ENCODE measurements at regions not wholly inside any gene's neighbourhood (a gene's known extent, or its start where the extent isn't known, plus 50 kb on each side); places are given as distances from the start of the nearest gene placed in this dataset.

- Histone ChIP-seq H3K27me3 (replicated peaks; ENCODE audit: control insufficient read depth, insufficient read depth, low read length) (peaks cover 4% of the 10 kb centered on the region), H3K36me3 (ENCODE audit: control insufficient read depth, insufficient read depth, low read length, severe bottlenecking) (no peaks in the 10 kb centered on the region)
These were observed 179.2 kb upstream of the GHITM start for GRCh38 chr10:83960125-83960524.

GRCh38 chr10:83961620-83962019 lies 177.7 kb upstream of the GHITM start:
- peaks cover 4% of the 10 kb centered on the region for H3K27me3 ChIP-seq (replicated peaks; ENCODE audit: control insufficient read depth, insufficient read depth, low read length)
- H3K36me3 ChIP-seq (ENCODE audit: control insufficient read depth, insufficient read depth, low read length, severe bottlenecking), result no peaks in the 10 kb centered on the region
- no peaks in the 10 kb centered on the region for H3K4me1 ChIP-seq (ENCODE audit: control insufficient read depth, insufficient read depth, low read length)
- H3K4me3 ChIP-seq (ENCODE audit: low read length), result no peak overlapping the region
- DNase-seq (ENCODE audit: low read depth), result no peak
- no peaks in the 10 kb centered on the region for H3K9me3 ChIP-seq (ENCODE audit: control insufficient read depth, low read length)
- H3K9ac ChIP-seq (ENCODE audit: low read length), result no peak overlapping the region

More at GRCh38 chr10:83960125-83960524, 179.2 kb upstream of the GHITM start:
- no peak for DNase-seq (ENCODE audit: low read depth)
- Histone ChIP-seq H3K9me3 (ENCODE audit: control insufficient read depth, low read length) (no peaks in the 10 kb centered on the region), H3K9ac (ENCODE audit: low read length) (no peak overlapping the region), H3K4me3 (ENCODE audit: low read length) (no peak overlapping the region), H3K4me1 (ENCODE audit: control insufficient read depth, insufficient read depth, low read length) (no peaks in the 10 kb centered on the region)

GRCh38 chr10:83963446-83963845 lies 175.9 kb upstream of the GHITM start:
- H3K9me3 ChIP-seq (ENCODE audit: control insufficient read depth, low read length), result no peaks in the 10 kb centered on the region
- no peaks in the 10 kb centered on the region for H3K4me1 ChIP-seq (ENCODE audit: control insufficient read depth, insufficient read depth, low read length)
- H3K27me3 ChIP-seq (replicated peaks; ENCODE audit: control insufficient read depth, insufficient read depth, low read length), result no peaks in the 10 kb centered on the region
- no peak for DNase-seq (ENCODE audit: low read depth)
- H3K4me3 ChIP-seq (ENCODE audit: low read length), result no peak overlapping the region
- no peaks in the 10 kb centered on the region for H3K36me3 ChIP-seq (ENCODE audit: control insufficient read depth, insufficient read depth, low read length, severe bottlenecking)
- no peak overlapping the region for H3K9ac ChIP-seq (ENCODE audit: low read length)

GRCh38 chr10:83965473-83965872 lies 173.8 kb upstream of the GHITM start:
- Histone ChIP-seq H3K4me1 (ENCODE audit: control insufficient read depth, insufficient read depth, low read length) (no peaks in the 10 kb centered on the region), H3K9ac (ENCODE audit: low read length) (no peak overlapping the region), H3K36me3 (ENCODE audit: control insufficient read depth, insufficient read depth, low read length, severe bottlenecking) (no peaks in the 10 kb centered on the region), H3K9me3 (ENCODE audit: control insufficient read depth, low read length) (no peaks in the 10 kb centered on the region), H3K4me3 (ENCODE audit: low read length) (no peak overlapping the region), H3K27me3 (replicated peaks; ENCODE audit: control insufficient read depth, insufficient read depth, low read length) (no peaks in the 10 kb centered on the region)
- no peak for DNase-seq (ENCODE audit: low read depth)

GRCh38 chr10:83968052-83968451 lies 171.3 kb upstream of the GHITM start:
- no peaks in the 10 kb centered on the region for H3K36me3 ChIP-seq (ENCODE audit: control insufficient read depth, insufficient read depth, low read length, severe bottlenecking)
- H3K4me1 ChIP-seq (ENCODE audit: control insufficient read depth, insufficient read depth, low read length), result no peaks in the 10 kb centered on the region
- DNase-seq (ENCODE audit: low read depth), result no peak
- H3K27me3 ChIP-seq (replicated peaks; ENCODE audit: control insufficient read depth, insufficient read depth, low read length), result no peaks in the 10 kb centered on the region
- H3K4me3 ChIP-seq (ENCODE audit: low read length), result no peak overlapping the region
- H3K9me3 ChIP-seq (ENCODE audit: control insufficient read depth, low read length), result no peaks in the 10 kb centered on the region
- H3K9ac ChIP-seq (ENCODE audit: low read length), result no peak overlapping the region

GRCh38 chr10:83978681-83979383 lies 160.5 kb upstream of the GHITM start:
- Histone ChIP-seq H3K9me3 (ENCODE audit: control insufficient read depth, low read length) (no peaks in the 10 kb centered on the region), H3K4me1 (ENCODE audit: control insufficient read depth, insufficient read depth, low read length) (peaks cover 4% of the 10 kb centered on the region), H3K9ac (ENCODE audit: low read length) (no peak overlapping the region), H3K4me3 (ENCODE audit: low read length) (no peak overlapping the region), H3K27me3 (replicated peaks; ENCODE audit: control insufficient read depth, insufficient read depth, low read length) (peaks cover 15% of the 10 kb centered on the region), H3K36me3 (ENCODE audit: control insufficient read depth, insufficient read depth, low read length, severe bottlenecking) (no peaks in the 10 kb centered on the region)
- no peak for DNase-seq (ENCODE audit: low read depth)

GRCh38 chr10:83982812-83983211 lies 156.5 kb upstream of the GHITM start:
- Histone ChIP-seq H3K4me3 (ENCODE audit: low read length) (no peak overlapping the region), H3K9me3 (ENCODE audit: control insufficient read depth, low read length) (no peaks in the 10 kb centered on the region), H3K27me3 (replicated peaks; ENCODE audit: control insufficient read depth, insufficient read depth, low read length) (peaks cover 15% of the 10 kb centered on the region), H3K9ac (ENCODE audit: low read length) (no peak overlapping the region), H3K4me1 (ENCODE audit: control insufficient read depth, insufficient read depth, low read length) (peaks cover 9% of the 10 kb centered on the region), H3K36me3 (ENCODE audit: control insufficient read depth, insufficient read depth, low read length, severe bottlenecking) (no peaks in the 10 kb centered on the region)
- no peak for DNase-seq (ENCODE audit: low read depth)

- Histone ChIP-seq H3K4me3 (ENCODE audit: low read length) (no peak overlapping the region), H3K9me3 (ENCODE audit: control insufficient read depth, low read length) (no peaks in the 10 kb centered on the region), H3K27me3 (replicated peaks; ENCODE audit: control insufficient read depth, insufficient read depth, low read length) (peaks cover 15% of the 10 kb centered on the region), H3K4me1 (ENCODE audit: control insufficient read depth, insufficient read depth, low read length) (peaks cover 8% of the 10 kb centered on the region), H3K36me3 (ENCODE audit: control insufficient read depth, insufficient read depth, low read length, severe bottlenecking) (no peaks in the 10 kb centered on the region), H3K9ac (ENCODE audit: low read length) (no peak overlapping the region)
- no peak for DNase-seq (ENCODE audit: low read depth)
These were observed 155.6 kb upstream of the GHITM start for GRCh38 chr10:83983578-83984255.

- Histone ChIP-seq H3K4me1 (ENCODE audit: control insufficient read depth, insufficient read depth, low read length) (peaks cover 5% of the 10 kb centered on the region), H3K9ac (ENCODE audit: low read length) (no peak overlapping the region), H3K4me3 (ENCODE audit: low read length) (no peak overlapping the region), H3K27me3 (replicated peaks; ENCODE audit: control insufficient read depth, insufficient read depth, low read length) (peaks cover 15% of the 10 kb centered on the region), H3K36me3 (ENCODE audit: control insufficient read depth, insufficient read depth, low read length, severe bottlenecking) (no peaks in the 10 kb centered on the region), H3K9me3 (ENCODE audit: control insufficient read depth, low read length) (no peaks in the 10 kb centered on the region)
- DNase-seq (ENCODE audit: low read depth), result no peak
These were observed 155.1 kb upstream of the GHITM start for GRCh38 chr10:83984256-83984640.

GRCh38 chr10:83986800-83987199 lies 152.5 kb upstream of the GHITM start:
- peaks cover 1% of the 10 kb centered on the region for H3K27me3 ChIP-seq (replicated peaks; ENCODE audit: control insufficient read depth, insufficient read depth, low read length)
- H3K9me3 ChIP-seq (ENCODE audit: control insufficient read depth, low read length), result no peaks in the 10 kb centered on the region
- H3K36me3 ChIP-seq (ENCODE audit: control insufficient read depth, insufficient read depth, low read length, severe bottlenecking), result no peaks in the 10 kb centered on the region
- DNase-seq (ENCODE audit: low read depth), result no peak
- H3K9ac ChIP-seq (ENCODE audit: low read length), result no peak overlapping the region
- peaks cover 5% of the 10 kb centered on the region for H3K4me1 ChIP-seq (ENCODE audit: control insufficient read depth, insufficient read depth, low read length)
- no peak overlapping the region for H3K4me3 ChIP-seq (ENCODE audit: low read length)

- Histone ChIP-seq H3K9ac (ENCODE audit: low read length) (no peak overlapping the region), H3K36me3 (ENCODE audit: control insufficient read depth, insufficient read depth, low read length, severe bottlenecking) (no peaks in the 10 kb centered on the region), H3K4me1 (ENCODE audit: control insufficient read depth, insufficient read depth, low read length) (peaks cover 5% of the 10 kb centered on the region), H3K4me3 (ENCODE audit: low read length) (no peak overlapping the region), H3K9me3 (ENCODE audit: control insufficient read depth, low read length) (no peaks in the 10 kb centered on the region), H3K27me3 (replicated peaks; ENCODE audit: control insufficient read depth, insufficient read depth, low read length) (no peaks in the 10 kb centered on the region)
- no peak for DNase-seq (ENCODE audit: low read depth)
These were observed 152.1 kb upstream of the GHITM start for GRCh38 chr10:83987216-83987615.
